PC-3 (cell line): ENCODE measurements at regions not wholly inside any gene's neighbourhood (a gene's known extent, or its start where the extent isn't known, plus 50 kb on each side); places are given as distances from the start of the nearest gene placed in this dataset.
A peak's percentile ranks its signal among the peaks of the same experiment; 100 is the strongest.
"Not testable (repeated sequence)": the region's sequence is repeated elsewhere in the genome, so short reads cannot be mapped to it uniquely, and the experiment has no call there.

Experiments used
- ATAC-seq: fragments of 200-7000 bp; cut with Tn5 transposase; 2 replicates; pipeline ENCODE4 v1.9.1; 2020; ENCODE audit warnings: mild to moderate bottlenecking, moderate library complexity
- BruUV-seq: library from RNA; stranded (reverse); fragments of 400-500 nt; replicated peaks from 2 replicates; lab custom pipeline; 2021; lab: Mats Ljungman, UMichigan
- CTCF ChIA-PET: fragments of 300-600 bp; sonication (Branson Sonifier 250); formaldehyde crosslinking; loops from one replicate; lab custom pipeline; 2022; ENCODE audit warnings: antibody characterized with exemption; lab: Charles Lee
- POLR2A ChIA-PET: fragments of 300-600 bp; sonication (Branson Sonifier 250); formaldehyde crosslinking; loops from one replicate; lab custom pipeline; 2022; ENCODE audit warnings: antibody characterized with exemption; ENCODE audit not compliant: unreplicated experiment; lab: Charles Lee
- DNase-seq: peaks from one replicate; pipeline ENCODE4 v3.0.0-alpha.2; 2015
- H2AFZ ChIP-seq: fragments of 300-600 bp; sonication (generic); 2 replicates; pipeline ENCODE4 v1.6.0; 2016; ENCODE audit warnings: antibody characterized with exemption, low read length
- H3F3A ChIP-seq: fragments of 300-600 bp; sonication (generic); one replicate; pipeline ENCODE4 v1.6.0; 2017; ENCODE audit warnings: antibody characterized with exemption, low read length, control low read depth, mild to moderate bottlenecking; ENCODE audit not compliant: unreplicated experiment
- H3K27ac ChIP-seq: fragments of 300-600 bp; sonication (generic); 2 replicates; pipeline ENCODE4 v1.5.1; 2016; ENCODE audit warnings: mild to moderate bottlenecking, low read length
- H3K27me3 ChIP-seq: fragments of 300-600 bp; sonication (generic); 2 replicates; pipeline ENCODE4 v1.6.1; 2016; ENCODE audit warnings: low read length, mixed read lengths
- H3K36me3 ChIP-seq: fragments of 300-600 bp; sonication (generic); 2 replicates; pipeline ENCODE4 v1.6.1; 2016; ENCODE audit warnings: low read depth, mixed run types, low read length, mixed read lengths
- H3K4me1 ChIP-seq: fragments of 300-600 bp; sonication (generic); 2 replicates; pipeline ENCODE4 v1.5.1; 2016; ENCODE audit warnings: low read length; ENCODE audit not compliant: insufficient read depth
- H3K4me2 ChIP-seq: fragments of 300-600 bp; sonication (generic); 2 replicates; pipeline ENCODE4 v1.6.0; 2016; ENCODE audit warnings: low read length
- H3K4me3 ChIP-seq: fragments of 300-600 bp; sonication (generic); 2 replicates; pipeline ENCODE4 v1.5.1; 2016; ENCODE audit warnings: mild to moderate bottlenecking, low read length, mixed read lengths
- H3K79me2 ChIP-seq: fragments of 300-600 bp; sonication (generic); 2 replicates; pipeline ENCODE4 v1.6.1; 2017; ENCODE audit warnings: low read length, mixed read lengths
- H3K9ac ChIP-seq: fragments of 300-600 bp; sonication (generic); 2 replicates; pipeline ENCODE4 v1.6.0; 2016; ENCODE audit warnings: mild to moderate bottlenecking, low read length
- H3K9me2 ChIP-seq: fragments of 300-600 bp; sonication (generic); replicated peaks from 2 replicates; pipeline ENCODE4 v1.6.1; 2016; ENCODE audit warnings: mixed run types, low read length, mixed read lengths
- H3K9me3 ChIP-seq: fragments of 300-600 bp; sonication (generic); 2 replicates; pipeline ENCODE4 v1.6.1; 2016; ENCODE audit warnings: low read length, mixed read lengths
- H4K20me1 ChIP-seq: fragments of 300-600 bp; sonication (generic); 2 replicates; pipeline ENCODE4 v1.6.1; 2016; ENCODE audit warnings: low read length, mixed read lengths
- CTCF ChIP-seq: fragments of 300-600 bp; sonication (generic); conservative IDR thresholded peaks from 2 replicates; pipeline ENCODE4 v1.5.1; 2017; ENCODE audit warnings: antibody characterized with exemption, low read depth, mild to moderate bottlenecking, low read length
- EZH2 ChIP-seq: fragments of 300-600 bp; sonication (generic); IDR thresholded peaks from one replicate; pipeline ENCODE4 v1.6.1; 2017; ENCODE audit warnings: antibody characterized with exemption, mild to moderate bottlenecking, low read length; ENCODE audit not compliant: unreplicated experiment
- EZH2phosphoT487 ChIP-seq: fragments of 300-600 bp; sonication (generic); IDR thresholded peaks from 2 replicates; pipeline ENCODE4 v1.6.1; 2018; ENCODE audit warnings: mild to moderate bottlenecking, antibody characterized with exemption, low read length, borderline replicate concordance
- intact Hi-C: fragments of 100-400 bp; cut with micrococcal nuclease; formaldehyde crosslinking; loops from 2 replicates; pipeline ENCODE4 v1.9.0; 2023

GRCh38 chr12:83700838-83701237 lies 1014.1 kb downstream of the TMTC2 start:
- DNase-seq (peak; percentile 74), ATAC-seq (peak; percentile 82)
- H3K4me3 ChIP-seq = no peak overlapping the region
- no peaks in the 10 kb centered on the region for H3K79me2 ChIP-seq
- no peaks in the 10 kb centered on the region for H3F3A ChIP-seq
- intact Hi-C loops = no loop called here
- H3K9me3 ChIP-seq = no peaks in the 10 kb centered on the region
- H4K20me1 ChIP-seq = no peaks in the 10 kb centered on the region
- H2AFZ ChIP-seq = no peak overlapping the region
- peaks cover 8% of the 10 kb centered on the region; the same call in 1 of the 2 replicates for H3K4me1 ChIP-seq
- ChIA-PET POLR2A (no interaction called here), CTCF (no interaction called here)
- no peaks in the 10 kb centered on the region for H3K27me3 ChIP-seq
- BruUV-seq = no TSS peak
- no peak overlapping the region for H3K9ac ChIP-seq
- no peak overlapping the region for H3K27ac ChIP-seq
- no peaks in the 10 kb centered on the region for H3K36me3 ChIP-seq
- no peak overlapping the region for H3K4me2 ChIP-seq
- H3K9me2 ChIP-seq = no peaks in the 10 kb centered on the region
- TF ChIP-seq EZH2 (no peak), CTCF (no peak), EZH2phosphoT487 (no peak)

- BruUV-seq, H3K4me1 ChIP-seq, H3K36me3 ChIP-seq, POLR2A ChIA-PET, H3F3A ChIP-seq, CTCF ChIA-PET, H3K9ac ChIP-seq, H3K27ac ChIP-seq, H3K9me3 ChIP-seq, intact Hi-C loops, H3K79me2 ChIP-seq, H3K4me3 ChIP-seq, DNase-seq, H3K9me2 ChIP-seq, H4K20me1 ChIP-seq, ATAC-seq, H3K27me3 ChIP-seq, H2AFZ ChIP-seq, H3K4me2 ChIP-seq: not testable (repeated sequence)
Observed at GRCh38 chr12:83696311-83696710, 1009.6 kb downstream of the TMTC2 start.

- no peaks in the 10 kb centered on the region for H3K79me2 ChIP-seq
- no peaks in the 10 kb centered on the region for H3K27me3 ChIP-seq
- CTCF ChIA-PET = no interaction called here
- H3K9me2 ChIP-seq = no peaks in the 10 kb centered on the region
- H3K27ac ChIP-seq = no peak overlapping the region
- H3K4me1 ChIP-seq = no peaks in the 10 kb centered on the region
- intact Hi-C loops = no loop called here
- no peaks in the 10 kb centered on the region for H3F3A ChIP-seq
- no peak overlapping the region for H3K4me3 ChIP-seq
- H3K4me2 ChIP-seq = no peak overlapping the region
- ATAC-seq = no peak
- no peak for DNase-seq
- H4K20me1 ChIP-seq = no peaks in the 10 kb centered on the region
- H3K36me3 ChIP-seq = no peaks in the 10 kb centered on the region
- H3K9me3 ChIP-seq = no peaks in the 10 kb centered on the region
- BruUV-seq = no TSS peak
- H2AFZ ChIP-seq = no peak overlapping the region
- H3K9ac ChIP-seq = no peak overlapping the region
- TF ChIP-seq EZH2 = no peak
- no peak for TF ChIP-seq EZH2phosphoT487
- no peak for TF ChIP-seq CTCF
- POLR2A ChIA-PET = no interaction called here
Observed at GRCh38 chr12:83691730-83692129, 1005.0 kb downstream of the TMTC2 start.
